HEK293T (cell line): ENCODE measurements at regions not wholly inside any gene's neighbourhood (a gene's known extent, or its start where the extent isn't known, plus 50 kb on each side); places are given as distances from the start of the nearest gene placed in this dataset.

Experiments used
- CTCF ChIA-PET: fragments of 350-600 bp; formaldehyde crosslinking; extraction: SDS; loops from one replicate; lab custom pipeline; 2021; ENCODE audit warnings: antibody characterized with exemption, inconsistent platforms; lab: Yijun Ruan, JAX
- POLR2A ChIA-PET: fragments of 350-600 bp; formaldehyde crosslinking; extraction: SDS; loops from one replicate; lab custom pipeline; 2020; ENCODE audit warnings: antibody characterized with exemption, inconsistent platforms; lab: Yijun Ruan, JAX
- DNase-seq: peaks from one replicate; pipeline ENCODE4 v3.0.0; 2012; ENCODE audit warnings: mixed read lengths; ENCODE audit errors: extremely low spot score
- ARNT ChIP-seq: fragments of 450-650 bp; IDR thresholded peaks from 2 replicates; pipeline ENCODE4 v1.6.1; 2017; ENCODE audit warnings: mild to moderate bottlenecking
- BHLHE40 ChIP-seq: fragments of 450-650 bp; IDR thresholded peaks from 2 replicates; pipeline ENCODE4 v1.6.1; 2016; ENCODE audit warnings: mild to moderate bottlenecking, moderate library complexity, borderline replicate concordance
- CTBP1 ChIP-seq: fragments of 450-650 bp; IDR thresholded peaks from 2 replicates; pipeline ENCODE4 v1.6.1; 2016; ENCODE audit warnings: borderline replicate concordance
- ELF4 ChIP-seq: fragments of 450-650 bp; IDR thresholded peaks from 2 replicates; pipeline ENCODE4 v1.6.1; 2017; ENCODE audit warnings: antibody characterized with exemption
- FOXA1 ChIP-seq: fragments of 450-650 bp; IDR thresholded peaks from 2 replicates; pipeline ENCODE4 v1.6.1; 2016; ENCODE audit warnings: mild to moderate bottlenecking
- FOXK2 ChIP-seq: fragments of 450-650 bp; IDR thresholded peaks from 2 replicates; pipeline ENCODE4 v1.6.1; 2016; ENCODE audit warnings: mild to moderate bottlenecking
- FOXM1 ChIP-seq: fragments of 450-650 bp; IDR thresholded peaks from 2 replicates; pipeline ENCODE4 v1.6.1; 2017; ENCODE audit warnings: mild to moderate bottlenecking, borderline replicate concordance
- HDGF ChIP-seq: fragments of 450-650 bp; IDR thresholded peaks from 2 replicates; pipeline ENCODE4 v1.6.1; 2017; ENCODE audit warnings: antibody characterized with exemption, borderline replicate concordance
- L3MBTL2 ChIP-seq: fragments of 450-650 bp; conservative IDR thresholded peaks from 2 replicates; pipeline ENCODE4 v1.6.1; 2016; ENCODE audit warnings: mild to moderate bottlenecking
- LEF1 ChIP-seq: fragments of 450-650 bp; IDR thresholded peaks from 2 replicates; pipeline ENCODE4 v1.6.1; 2017; ENCODE audit warnings: mild to moderate bottlenecking, borderline replicate concordance
- NFRKB ChIP-seq: fragments of 450-650 bp; IDR thresholded peaks from 2 replicates; pipeline ENCODE4 v1.6.1; 2016; ENCODE audit warnings: mild to moderate bottlenecking, moderate library complexity
- SP1 ChIP-seq: fragments of 450-650 bp; IDR thresholded peaks from 2 replicates; pipeline ENCODE4 v1.6.1; 2017
- SUZ12 ChIP-seq: fragments of 450-650 bp; IDR thresholded peaks from 2 replicates; pipeline ENCODE4 v1.6.1; 2016; ENCODE audit warnings: mild to moderate bottlenecking
- TARDBP ChIP-seq: fragments of 450-650 bp; IDR thresholded peaks from 2 replicates; pipeline ENCODE4 v1.6.1; 2016
- ZNF384 ChIP-seq: fragments of 450-650 bp; IDR thresholded peaks from 2 replicates; pipeline ENCODE4 v1.6.1; 2016
- TF ChIP-seq, protein P1 (sequence below): fragments of 450-650 bp; IDR thresholded peaks from 2 replicates; pipeline ENCODE4 v1.6.1; 2016

DNA sequence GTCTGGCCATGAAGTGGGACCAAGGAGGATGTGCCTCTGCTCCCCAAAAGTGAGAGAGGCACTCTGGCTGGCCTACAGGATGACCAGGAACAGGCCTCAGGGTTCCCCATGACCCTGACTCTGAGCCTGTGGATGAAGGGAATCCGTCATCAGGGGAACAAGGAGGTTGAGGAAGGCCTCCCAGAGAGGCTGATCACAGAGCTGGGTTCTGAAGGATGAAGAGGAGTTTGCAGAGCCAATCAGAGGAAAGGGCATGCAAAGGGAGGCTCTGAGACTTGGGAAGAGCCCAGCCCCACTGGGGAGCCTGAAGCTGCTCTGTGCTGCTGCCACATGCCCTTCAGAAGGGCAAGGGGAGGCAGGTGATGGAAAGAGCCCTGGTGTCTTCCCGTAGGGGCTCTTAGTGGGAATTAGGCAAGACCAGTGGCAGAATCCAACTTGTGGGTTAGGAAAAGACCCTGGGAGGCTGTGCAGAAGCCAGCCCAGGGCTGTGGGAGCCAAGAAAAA, 141.3 kb upstream of the ID2 start:
- TF ChIP-seq ZNF384 (no peak), ELF4 (no peak), SUZ12 (no peak), LEF1 (no peak), TARDBP (no peak)
- TF ChIP-seq, protein P1, sequence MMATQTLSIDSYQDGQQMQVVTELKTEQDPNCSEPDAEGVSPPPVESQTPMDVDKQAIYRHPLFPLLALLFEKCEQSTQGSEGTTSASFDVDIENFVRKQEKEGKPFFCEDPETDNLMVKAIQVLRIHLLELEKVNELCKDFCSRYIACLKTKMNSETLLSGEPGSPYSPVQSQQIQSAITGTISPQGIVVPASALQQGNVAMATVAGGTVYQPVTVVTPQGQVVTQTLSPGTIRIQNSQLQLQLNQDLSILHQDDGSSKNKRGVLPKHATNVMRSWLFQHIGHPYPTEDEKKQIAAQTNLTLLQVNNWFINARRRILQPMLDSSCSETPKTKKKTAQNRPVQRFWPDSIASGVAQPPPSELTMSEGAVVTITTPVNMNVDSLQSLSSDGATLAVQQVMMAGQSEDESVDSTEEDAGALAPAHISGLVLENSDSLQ = no peak
- no peak for DNase-seq
- ChIA-PET POLR2A (no interaction called here), CTCF (no interaction called here)

DNA sequence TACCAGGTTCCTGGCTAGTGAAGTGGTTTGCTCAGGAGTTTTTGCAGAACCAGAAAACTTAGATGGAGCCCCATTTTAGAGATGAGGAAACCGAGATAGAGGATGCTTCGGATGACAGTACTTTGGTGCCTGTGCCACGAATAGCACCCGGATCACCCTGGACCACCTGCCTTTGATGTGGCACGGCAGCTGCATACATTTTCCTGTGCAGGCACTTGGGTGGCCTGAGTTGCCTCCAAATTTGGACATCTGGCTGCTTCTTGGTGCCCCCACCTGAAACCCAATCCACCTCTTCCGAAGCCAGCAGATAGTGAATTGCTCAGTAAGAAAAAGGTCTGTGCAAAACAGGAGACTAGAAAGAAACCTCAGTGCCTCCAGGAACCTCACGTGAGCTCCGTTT, 140.6 kb upstream of the ID2 start:
- ChIA-PET POLR2A (no interaction called here), CTCF (no interaction called here)
- TF ChIP-seq TARDBP = no peak
- TF ChIP-seq ZNF384 = no peak
- TF ChIP-seq, protein P1 = no peak
- no peak for TF ChIP-seq CTBP1
- no peak for TF ChIP-seq FOXA1
- no peak for TF ChIP-seq ELF4
- TF ChIP-seq SUZ12 = no peak
- TF ChIP-seq NFRKB = no peak
- no peak for TF ChIP-seq BHLHE40
- TF ChIP-seq ARNT = no peak
- TF ChIP-seq FOXK2 = no peak
- no peak for TF ChIP-seq L3MBTL2
- no peak for TF ChIP-seq LEF1
- TF ChIP-seq SP1 = no peak
- no peak for TF ChIP-seq HDGF
- TF ChIP-seq FOXM1 = no peak
- no peak for DNase-seq

DNA sequence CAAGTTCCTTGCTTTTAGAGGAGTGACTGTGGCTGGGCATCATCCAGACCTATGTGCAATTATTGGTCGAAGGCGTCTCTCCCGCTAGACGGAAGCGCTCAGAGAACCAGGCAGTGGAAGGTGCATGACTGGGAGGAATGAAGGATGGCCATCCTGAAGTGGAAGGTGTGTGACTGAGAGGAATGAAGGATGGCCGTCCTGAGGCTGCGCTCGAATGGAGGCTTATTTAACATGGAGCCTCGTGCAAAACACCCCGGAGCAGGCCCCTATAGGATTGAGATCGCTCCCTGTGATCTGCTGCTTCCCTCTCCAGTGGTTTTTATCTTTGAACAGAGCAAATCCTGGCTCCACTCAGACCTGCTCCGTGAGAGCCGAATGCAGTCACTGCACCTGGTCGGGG, 140.2 kb upstream of the ID2 start:
- TF ChIP-seq, protein P1 = no peak
- TF ChIP-seq FOXK2 (no peak), ARNT (no peak), HDGF (no peak), FOXA1 (no peak), ELF4 (no peak), SP1 (no peak), LEF1 (no peak), BHLHE40 (no peak), NFRKB (no peak), SUZ12 (no peak), CTBP1 (no peak), ZNF384 (no peak), L3MBTL2 (no peak)
- POLR2A ChIA-PET = no interaction called here

DNA sequence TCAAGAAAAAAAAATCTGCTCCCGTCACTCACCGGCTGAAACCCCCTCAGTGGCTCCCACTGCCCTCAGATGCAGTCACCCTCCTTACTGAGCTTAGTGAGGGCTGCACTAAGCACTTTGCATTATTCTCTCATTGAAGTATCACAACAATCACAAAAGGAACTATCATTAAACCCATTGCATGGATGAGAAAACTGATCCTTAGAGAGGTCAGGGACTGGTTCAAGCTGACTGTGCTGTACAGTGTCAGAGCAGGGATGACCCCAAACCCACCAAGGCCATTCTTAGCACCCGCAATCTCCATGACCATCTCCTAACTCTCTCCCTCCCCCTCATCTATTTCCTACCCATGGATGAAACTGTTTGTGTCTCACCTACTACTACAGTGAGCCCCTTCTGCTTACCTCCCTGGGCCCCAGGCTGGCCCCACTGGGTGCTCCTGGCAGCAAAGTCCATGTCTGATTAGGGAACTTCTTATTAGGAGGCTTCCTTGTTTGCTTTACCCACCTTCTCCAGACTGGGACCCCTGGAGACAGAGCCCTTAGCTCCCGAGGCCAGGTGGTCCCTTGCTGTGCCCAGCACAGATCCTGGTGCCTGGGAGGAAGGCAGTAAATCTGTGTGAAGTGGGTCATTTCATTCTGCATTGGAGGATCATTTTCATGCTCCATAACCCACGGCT, 139.3 kb upstream of the ID2 start:
- TF ChIP-seq BHLHE40 (no peak), NFRKB (no peak)
- no peak for DNase-seq
- ChIA-PET POLR2A (interaction anchor here (1.9 kb wide), 1 partner anchor 139 kb away, joined by 6 read pairs; the partner anchor contains the start of gene ID2), CTCF (no interaction called here)

More for the DNA sequence above, 140.2 kb upstream of the ID2 start:
- CTCF ChIA-PET = no interaction called here
- DNase-seq = no peak

DNA sequence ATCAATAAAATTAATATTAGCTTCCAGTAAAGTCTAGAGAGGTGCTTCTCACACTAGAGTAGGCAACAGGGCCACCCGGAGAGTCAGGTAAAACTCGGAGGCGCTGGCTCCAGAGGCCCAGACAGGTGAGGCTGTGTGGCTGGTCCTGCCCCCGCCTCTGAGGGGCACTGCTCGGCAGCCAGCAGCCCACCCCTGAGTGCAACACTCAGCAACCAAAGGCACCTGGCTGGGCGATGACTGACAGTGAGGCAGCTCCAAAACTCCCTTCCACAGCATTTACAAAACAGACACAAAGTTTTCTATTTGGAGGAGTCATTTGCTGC, 138.8 kb upstream of the ID2 start:
- ChIA-PET POLR2A (interaction anchor here (1.9 kb wide), 1 partner anchor 139 kb away, joined by 6 read pairs; the partner anchor contains the start of gene ID2), CTCF (no interaction called here)
- no peak for DNase-seq
- TF ChIP-seq ARNT (no peak), ELF4 (no peak), FOXA1 (no peak), FOXM1 (no peak), L3MBTL2 (no peak), ZNF384 (no peak), HDGF (no peak), SUZ12 (no peak), LEF1 (no peak), CTBP1 (no peak), TARDBP (no peak), BHLHE40 (no peak), NFRKB (no peak)
- TF ChIP-seq, protein P1 = no peak
